ENCODE measurements at regions not wholly inside any gene's neighbourhood (a gene's known extent, or its start where the extent isn't known, plus 50 kb on each side); places are given as distances from the start of the nearest gene placed in this dataset.

- DNase-seq (ENCODE audit: low read depth in 2 of 2): no peak
These were observed 78.3 kb downstream of the RAMP3 start for GRCh38 chr7:45235905-45236304.

- DNase-seq (ENCODE audit: low read depth in 2 of 2): no peak
These were observed 79.1 kb downstream of the RAMP3 start for GRCh38 chr7:45236666-45237065.

GRCh38 chr7:45237788-45238461 lies 80.3 kb downstream of the RAMP3 start:
- DNase-seq (ENCODE audit: low read depth in 2 of 2): no peak

- DNase-seq (ENCODE audit: low read depth in 2 of 2): no peak
These were observed 81.2 kb downstream of the RAMP3 start for GRCh38 chr7:45238806-45239205.

- no peak for DNase-seq (ENCODE audit: low read depth in 2 of 2)
These were observed 81.9 kb downstream of the RAMP3 start for GRCh38 chr7:45239486-45239885.

- no peak for DNase-seq (ENCODE audit: low read depth in 2 of 2)
These were observed 82.7 kb downstream of the RAMP3 start for GRCh38 chr7:45240273-45240771.

- no peak for DNase-seq (ENCODE audit: low read depth in 2 of 2)
These were observed 83.3 kb downstream of the RAMP3 start for GRCh38 chr7:45240926-45241325.

- no peak for DNase-seq (ENCODE audit: low read depth in 2 of 2)
These were observed 83.9 kb downstream of the RAMP3 start for GRCh38 chr7:45241339-45242109.

- DNase-seq (ENCODE audit: low read depth in 2 of 2): no peak
These were observed 84.7 kb downstream of the RAMP3 start for GRCh38 chr7:45242261-45242660.

- no peak for DNase-seq (ENCODE audit: low read depth in 2 of 2)
These were observed 85.1 kb downstream of the RAMP3 start for GRCh38 chr7:45242698-45243097.

- DNase-seq (ENCODE audit: low read depth in 2 of 2): no peak
These were observed 87.4 kb downstream of the RAMP3 start for GRCh38 chr7:45244981-45245380.

GRCh38 chr7:45246339-45246738 lies 88.7 kb downstream of the RAMP3 start:
- no peak for DNase-seq (ENCODE audit: low read depth in 2 of 2)

GRCh38 chr7:45252248-45252647 lies 94.7 kb downstream of the RAMP3 start:
- no peak for DNase-seq (ENCODE audit: low read depth in 2 of 2)

GRCh38 chr7:45252857-45253256 lies 95.3 kb downstream of the RAMP3 start:
- DNase-seq (ENCODE audit: low read depth in 2 of 2): no peak

- DNase-seq (ENCODE audit: low read depth in 2 of 2): no peak
These were observed 95.8 kb downstream of the RAMP3 start for GRCh38 chr7:45253368-45253767.

GRCh38 chr7:45255187-45255586 lies 97.6 kb downstream of the RAMP3 start:
- DNase-seq (ENCODE audit: low read depth in 2 of 2): no peak

- DNase-seq (ENCODE audit: low read depth in 2 of 2): no peak
These were observed 98.7 kb downstream of the RAMP3 start for GRCh38 chr7:45256309-45256708.

GRCh38 chr7:45256775-45257174 lies 99.2 kb downstream of the RAMP3 start:
- DNase-seq (ENCODE audit: low read depth in 2 of 2): no peak

- no peak for DNase-seq (ENCODE audit: low read depth in 2 of 2)
These were observed 99.7 kb downstream of the RAMP3 start for GRCh38 chr7:45257284-45257683.

- no peak for DNase-seq (ENCODE audit: low read depth in 2 of 2)
These were observed 101.1 kb downstream of the RAMP3 start for GRCh38 chr7:45258533-45259226.

- DNase-seq (ENCODE audit: low read depth in 2 of 2): no peak
These were observed 101.6 kb downstream of the RAMP3 start for GRCh38 chr7:45259227-45259596.

GRCh38 chr7:45259966-45260646 lies 102.5 kb downstream of the RAMP3 start:
- peak; percentile 30 to 46 for DNase-seq (ENCODE audit: low read depth in 2 of 2)

Data from stimulated activated CD8-positive, alpha-beta memory T cell treated with anti-CD3 and anti-CD28 coated beads, Interleukin-7, amount 100 ng/mL, for 1 hour (primary cell).